ACC112 (cell line): ENCODE measurements at regions not wholly inside any gene's neighbourhood (a gene's known extent, or its start where the extent isn't known, plus 50 kb on each side); places are given as distances from the start of the nearest gene placed in this dataset.

ENCODE experiments used
- H2AFZ ChIP-seq: fragments of 200-600 bp; sonication (generic); one replicate; pipeline ENCODE4 v1.6.0; 2017; ENCODE audit warnings: antibody characterized with exemption, low read length; ENCODE audit not compliant: unreplicated experiment
- H3K27ac ChIP-seq: fragments of 200-600 bp; sonication (generic); 2 replicates; pipeline ENCODE4 v1.5.1; 2014; ENCODE audit warnings: low read depth, mild to moderate bottlenecking, antibody characterized with exemption, low read length, moderate library complexity
- H3K27me3 ChIP-seq: fragments of 200-600 bp; sonication (generic); 2 replicates; pipeline ENCODE4 v1.6.1; 2014; ENCODE audit warnings: mild to moderate bottlenecking, antibody characterized with exemption, low read length, moderate library complexity, mixed read lengths; ENCODE audit not compliant: insufficient read depth
- H3K36me3 ChIP-seq: fragments of 200-600 bp; sonication (generic); 2 replicates; pipeline ENCODE4 v1.6.1; 2016; ENCODE audit warnings: mild to moderate bottlenecking, antibody characterized with exemption, low read length, moderate library complexity, mixed read lengths; ENCODE audit not compliant: insufficient read depth
- H3K4me1 ChIP-seq: fragments of 200-600 bp; sonication (generic); one replicate; pipeline ENCODE4 v1.6.1; 2016; ENCODE audit warnings: low read length, mixed read lengths; ENCODE audit not compliant: insufficient read depth, unreplicated experiment, control insufficient read depth
- H3K4me3 ChIP-seq: fragments of 200-600 bp; sonication (generic); 2 replicates; pipeline ENCODE4 v1.5.1; 2014; ENCODE audit warnings: mild to moderate bottlenecking, low read depth, low read length
- H3K79me2 ChIP-seq: fragments of 200-600 bp; sonication (generic); one replicate; pipeline ENCODE4 v1.6.0; 2016; ENCODE audit warnings: low read length; ENCODE audit not compliant: control insufficient read depth, unreplicated experiment, insufficient read depth

GRCh38 chr2:23219666-23220065, 165.3 kb upstream of the KLHL29 start:
- Histone ChIP-seq H3K27me3 (no peaks in the 10 kb centered on the region), H3K4me1 (no peaks in the 10 kb centered on the region), H3K27ac (no peak overlapping the region), H3K79me2 (no peaks in the 10 kb centered on the region), H3K4me3 (no peak overlapping the region), H2AFZ (no peak overlapping the region), H3K36me3 (no peaks in the 10 kb centered on the region)

- Histone ChIP-seq H2AFZ (no peak overlapping the region), H3K4me3 (no peak overlapping the region), H3K4me1 (no peaks in the 10 kb centered on the region), H3K27me3 (no peaks in the 10 kb centered on the region), H3K36me3 (no peaks in the 10 kb centered on the region), H3K27ac (no peak overlapping the region), H3K79me2 (no peaks in the 10 kb centered on the region)
These were observed 164.4 kb upstream of the KLHL29 start for GRCh38 chr2:23220513-23221094.

GRCh38 chr2:23221236-23221635, 163.7 kb upstream of the KLHL29 start:
- no peaks in the 10 kb centered on the region for H3K4me1 ChIP-seq
- no peaks in the 10 kb centered on the region for H3K36me3 ChIP-seq
- H3K27ac ChIP-seq = no peak overlapping the region
- H3K79me2 ChIP-seq = no peaks in the 10 kb centered on the region
- no peak overlapping the region for H3K4me3 ChIP-seq
- no peaks in the 10 kb centered on the region for H3K27me3 ChIP-seq
- no peak overlapping the region for H2AFZ ChIP-seq

- H2AFZ ChIP-seq = no peak overlapping the region
- H3K4me1 ChIP-seq = no peaks in the 10 kb centered on the region
- no peaks in the 10 kb centered on the region for H3K27me3 ChIP-seq
- H3K4me3 ChIP-seq = no peak overlapping the region
- H3K36me3 ChIP-seq = no peaks in the 10 kb centered on the region
- H3K27ac ChIP-seq = no peak overlapping the region
- no peaks in the 10 kb centered on the region for H3K79me2 ChIP-seq
These were observed 163.1 kb upstream of the KLHL29 start for GRCh38 chr2:23221901-23222300.

DNA sequence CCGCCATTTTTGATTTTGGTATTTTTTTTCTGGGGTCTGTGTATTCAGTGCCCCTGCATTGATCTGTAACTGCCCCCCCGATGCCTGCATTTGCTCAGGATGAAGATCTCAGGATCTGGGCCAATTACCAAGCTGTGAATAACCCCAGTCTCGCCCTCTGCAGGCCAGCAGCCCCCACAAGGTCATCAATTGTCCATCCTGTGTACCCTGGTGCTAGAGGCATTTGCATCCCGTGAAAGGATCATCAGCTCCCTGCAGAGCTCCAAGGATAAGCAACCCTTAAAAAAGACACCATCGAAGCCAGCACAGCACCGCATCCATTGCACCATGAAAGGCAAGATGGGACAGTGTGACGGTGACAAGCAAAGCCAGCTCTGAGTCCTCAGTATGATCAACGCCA, 154.1 kb upstream of the KLHL29 start:
- H3K4me1 ChIP-seq = no peaks in the 10 kb centered on the region
- H3K79me2 ChIP-seq = no peaks in the 10 kb centered on the region
- H3K27me3 ChIP-seq = no peaks in the 10 kb centered on the region
- H3K27ac ChIP-seq = no peak overlapping the region
- no peak overlapping the region for H2AFZ ChIP-seq
- H3K4me3 ChIP-seq = no peak overlapping the region
- H3K36me3 ChIP-seq = no peaks in the 10 kb centered on the region

- no peak overlapping the region for H3K27ac ChIP-seq
- H3K4me1 ChIP-seq = no peaks in the 10 kb centered on the region
These were observed 153.1 kb upstream of the KLHL29 start for GRCh38 chr2:23231865-23232264.

GRCh38 chr2:23235292-23235691, 149.7 kb upstream of the KLHL29 start:
- no peaks in the 10 kb centered on the region for H3K4me1 ChIP-seq
- 0 out of 2 replicates have a peak, but pooled peaks cover 9% of the 10 kb centered on the region for H3K27me3 ChIP-seq
- H3K4me3 ChIP-seq = no peak overlapping the region
- no peak overlapping the region for H2AFZ ChIP-seq
- no peak overlapping the region for H3K27ac ChIP-seq
- no peaks in the 10 kb centered on the region for H3K79me2 ChIP-seq
- no peaks in the 10 kb centered on the region for H3K36me3 ChIP-seq

More at GRCh38 chr2:23231865-23232264, 153.1 kb upstream of the KLHL29 start:
- Histone ChIP-seq H3K36me3 (no peaks in the 10 kb centered on the region), H3K27me3 (no peaks in the 10 kb centered on the region), H3K4me3 (no peak overlapping the region), H3K79me2 (no peaks in the 10 kb centered on the region), H2AFZ (no peak overlapping the region)

GRCh38 chr2:23235736-23236135, 149.2 kb upstream of the KLHL29 start:
- Histone ChIP-seq H3K79me2 (no peaks in the 10 kb centered on the region), H3K27ac (no peak overlapping the region), H3K4me3 (no peak overlapping the region), H3K4me1 (no peaks in the 10 kb centered on the region), H3K27me3 (0 out of 2 replicates have a peak, but pooled peaks cover 9% of the 10 kb centered on the region), H2AFZ (no peak overlapping the region), H3K36me3 (no peaks in the 10 kb centered on the region)

DNA sequence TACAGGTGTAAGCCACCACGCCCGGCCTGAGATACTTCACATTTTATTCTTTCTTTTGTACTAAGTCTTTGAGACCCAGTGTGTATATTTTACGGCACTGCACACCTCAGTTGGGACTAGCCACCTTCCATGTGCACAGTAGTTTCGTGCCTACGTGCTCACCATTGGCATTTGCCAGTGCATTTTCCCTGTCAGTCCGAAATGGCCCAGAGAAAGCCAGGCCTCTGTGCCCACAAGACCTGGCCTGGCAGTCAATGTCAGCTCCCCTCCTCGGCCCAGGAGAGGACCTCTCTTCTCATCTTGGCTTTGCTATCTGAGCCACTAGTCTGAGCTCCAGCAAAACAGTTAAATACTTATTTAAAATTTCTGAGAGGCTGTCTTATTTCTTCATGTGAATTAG, 147.8 kb upstream of the KLHL29 start:
- H2AFZ ChIP-seq = no peak overlapping the region
- no peak overlapping the region for H3K27ac ChIP-seq
- 0 out of 2 replicates have a peak, but pooled peaks cover 9% of the 10 kb centered on the region for H3K27me3 ChIP-seq
- H3K36me3 ChIP-seq = no peaks in the 10 kb centered on the region
- H3K4me1 ChIP-seq = no peaks in the 10 kb centered on the region
- H3K79me2 ChIP-seq = no peaks in the 10 kb centered on the region
- no peak overlapping the region for H3K4me3 ChIP-seq

DNA sequence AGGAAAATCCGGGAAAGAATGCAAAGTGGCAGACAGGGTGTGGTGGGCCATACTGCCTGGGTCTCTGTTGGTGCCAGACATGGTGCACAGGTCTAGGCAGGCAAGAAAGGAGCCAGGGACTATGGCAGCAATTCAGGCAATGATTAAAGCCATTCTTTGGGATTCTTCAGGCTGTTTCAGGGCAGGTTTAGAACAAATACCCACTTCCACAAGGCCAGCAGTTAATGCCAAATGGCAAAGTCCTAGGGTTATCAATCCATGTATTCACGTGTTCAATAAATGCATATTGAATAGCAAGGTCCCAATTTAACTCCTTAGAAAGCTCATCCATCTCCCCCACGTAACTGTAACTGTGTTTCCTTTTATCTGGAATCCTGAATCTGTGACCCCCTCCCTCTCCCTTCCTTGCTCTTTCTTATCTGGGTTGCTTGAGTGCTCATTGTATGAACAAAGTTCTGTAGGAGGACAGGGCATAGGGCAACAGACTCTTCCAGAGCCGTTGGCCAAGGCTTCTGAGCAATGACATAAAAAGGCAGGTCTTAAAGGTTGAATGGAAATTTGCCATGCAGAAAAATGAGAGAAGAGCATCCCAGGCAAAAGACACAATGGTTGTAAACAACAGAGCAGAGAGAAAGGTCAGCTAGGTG, 146.8 kb upstream of the KLHL29 start:
- no peaks in the 10 kb centered on the region for H3K36me3 ChIP-seq
- H3K27ac ChIP-seq = no peak overlapping the region
- H3K4me1 ChIP-seq = no peaks in the 10 kb centered on the region
- no peak overlapping the region for H2AFZ ChIP-seq
- no peak overlapping the region for H3K4me3 ChIP-seq
- no peaks in the 10 kb centered on the region for H3K79me2 ChIP-seq
- 0 out of 2 replicates have a peak, but pooled peaks cover 9% of the 10 kb centered on the region for H3K27me3 ChIP-seq

GRCh38 chr2:23239374-23239773, 145.6 kb upstream of the KLHL29 start:
- 0 out of 2 replicates have a peak, but pooled peaks cover 9% of the 10 kb centered on the region for H3K27me3 ChIP-seq
- H3K4me1 ChIP-seq = no peaks in the 10 kb centered on the region
- H2AFZ ChIP-seq = no peak overlapping the region
- H3K4me3 ChIP-seq = no peak overlapping the region
- H3K27ac ChIP-seq = no peak overlapping the region
- H3K36me3 ChIP-seq = no peaks in the 10 kb centered on the region
- H3K79me2 ChIP-seq = no peaks in the 10 kb centered on the region
